ENCODE measurements at regions not wholly inside any gene's neighbourhood (a gene's known extent, or its start where the extent isn't known, plus 50 kb on each side); places are given as distances from the start of the nearest gene placed in this dataset.

DNA sequence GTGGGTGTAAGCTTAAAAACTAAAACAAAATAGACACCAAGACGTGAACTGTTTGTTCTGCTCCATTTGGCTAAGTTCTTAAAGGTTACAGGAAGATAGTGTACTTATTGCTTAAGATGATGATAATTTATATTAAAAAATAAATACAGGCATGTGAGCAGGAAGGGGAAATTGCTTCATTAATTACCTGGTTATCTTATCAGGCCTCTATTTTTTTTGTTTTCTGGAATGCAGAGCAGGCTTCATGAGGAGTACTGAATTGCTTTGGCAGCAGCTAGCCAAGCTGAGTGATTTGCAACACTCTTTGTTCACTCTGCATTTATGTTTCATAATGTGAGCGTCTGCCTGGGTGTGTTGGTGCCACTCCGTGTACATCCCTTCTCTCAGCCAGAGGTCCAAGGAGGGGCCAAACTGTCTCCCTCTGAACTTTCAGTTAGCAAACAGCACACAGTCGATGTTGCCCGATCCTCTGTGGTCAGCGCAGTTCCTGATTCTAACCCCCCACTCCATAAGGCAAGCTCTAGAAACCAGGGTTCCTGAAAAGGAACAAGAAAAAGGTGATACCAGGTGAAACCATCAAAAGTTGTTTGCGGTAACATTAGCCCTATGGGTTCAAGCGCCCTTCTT is 348.2 kb downstream of the SPRY1 start:
- Histone ChIP-seq H3K36me3 (ENCODE audit: control insufficient read depth in 3 of 3, insufficient read depth in 3 of 3, low read length in 3 of 3) (no peaks in the 10 kb centered on the region), H3K4me3 (ENCODE audit: low read length in 3 of 3) (peak overlapping the region; percentile 5 to 41 (median 17)), H3K27me3 (ENCODE audit: control insufficient read depth in 3 of 3, insufficient read depth in 3 of 3, low read length in 3 of 3) (no peaks in the 10 kb centered on the region), H3K9ac (ENCODE audit: low read depth in 1 of 3, low read length in 3 of 3) (peak overlapping the region in 1 of 3 donors; percentile 51), H3K9me3 (ENCODE audit: control insufficient read depth in 3 of 3, low read length in 3 of 3) (no peaks in the 10 kb centered on the region), H3K4me1 (ENCODE audit: control insufficient read depth in 3 of 3, insufficient read depth in 3 of 3, low read length in 3 of 3) (peaks cover 8 to 16% (median 15%) of the 10 kb centered on the region in 3 donors), H3K27ac (ENCODE audit: low read depth, low read length) (peak overlapping the region; percentile 32)

DNA sequence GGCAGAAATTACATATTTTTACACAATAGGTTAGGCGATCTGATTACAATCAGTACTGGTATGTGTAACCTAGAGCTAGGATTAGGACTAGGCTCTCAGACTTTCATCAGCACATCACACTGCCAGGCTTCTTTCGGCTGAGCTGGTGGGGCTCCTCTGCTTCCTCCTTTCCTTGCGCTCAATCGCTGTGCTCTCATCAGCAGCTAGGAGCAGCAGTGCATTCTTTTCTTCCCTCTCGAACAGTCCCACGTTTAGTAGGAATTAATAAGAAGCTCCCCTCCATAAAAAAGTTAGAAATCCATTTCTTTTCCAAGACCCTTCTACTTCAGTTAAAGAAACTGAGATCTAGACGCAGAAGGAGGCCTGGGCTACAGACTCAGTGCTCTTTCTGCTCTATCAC is 350.4 kb downstream of the SPRY1 start:
- Histone ChIP-seq H3K4me3 (ENCODE audit: low read length in 3 of 3) (no peak overlapping the region), H3K4me1 (ENCODE audit: control insufficient read depth in 3 of 3, insufficient read depth in 3 of 3, low read length in 3 of 3) (peaks cover 15 to 23% (median 22%) of the 10 kb centered on the region in 3 donors), H3K27ac (ENCODE audit: low read depth, low read length) (no peak overlapping the region), H3K27me3 (ENCODE audit: control insufficient read depth in 3 of 3, insufficient read depth in 3 of 3, low read length in 3 of 3) (no peaks in the 10 kb centered on the region), H3K9me3 (ENCODE audit: control insufficient read depth in 3 of 3, low read length in 3 of 3) (no peaks in the 10 kb centered on the region), H3K9ac (ENCODE audit: low read depth in 1 of 3, low read length in 3 of 3) (no peak overlapping the region), H3K36me3 (ENCODE audit: control insufficient read depth in 3 of 3, insufficient read depth in 3 of 3, low read length in 3 of 3) (no peaks in the 10 kb centered on the region)

DNA sequence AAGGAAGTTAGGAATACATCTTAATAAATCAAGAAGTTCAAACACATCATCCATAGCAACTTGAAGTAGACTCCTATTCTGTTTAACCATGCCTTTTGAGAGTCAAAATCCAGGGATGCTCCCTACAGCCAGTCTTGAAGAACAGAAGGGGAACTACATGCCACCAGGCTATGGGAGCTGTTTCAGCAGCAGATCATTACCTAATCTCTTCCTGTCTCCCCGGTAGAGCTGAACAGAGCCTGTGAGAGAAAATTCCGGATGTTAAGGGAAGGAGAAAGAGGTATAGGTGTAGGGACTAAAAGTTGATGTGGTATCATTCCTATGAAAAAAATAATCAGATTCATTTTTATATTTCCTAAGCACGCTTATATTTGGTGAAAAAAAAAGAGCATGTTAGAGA is 352.2 kb downstream of the SPRY1 start:
- no peaks in the 10 kb centered on the region for H3K9me3 ChIP-seq (ENCODE audit: control insufficient read depth in 3 of 3, low read length in 3 of 3)
- peak overlapping the region; percentile 67 for H3K27ac ChIP-seq (ENCODE audit: low read depth, low read length)
- H3K4me3 ChIP-seq (ENCODE audit: low read length in 3 of 3): no peak overlapping the region
- H3K9ac ChIP-seq (ENCODE audit: low read depth in 1 of 3, low read length in 3 of 3): no peak overlapping the region
- peaks cover 15 to 23% (median 19%) of the 10 kb centered on the region in 3 donors for H3K4me1 ChIP-seq (ENCODE audit: control insufficient read depth in 3 of 3, insufficient read depth in 3 of 3, low read length in 3 of 3)
- H3K27me3 ChIP-seq (ENCODE audit: control insufficient read depth in 3 of 3, insufficient read depth in 3 of 3, low read length in 3 of 3): no peaks in the 10 kb centered on the region
- H3K36me3 ChIP-seq (ENCODE audit: control insufficient read depth in 3 of 3, insufficient read depth in 3 of 3, low read length in 3 of 3): no peaks in the 10 kb centered on the region

DNA sequence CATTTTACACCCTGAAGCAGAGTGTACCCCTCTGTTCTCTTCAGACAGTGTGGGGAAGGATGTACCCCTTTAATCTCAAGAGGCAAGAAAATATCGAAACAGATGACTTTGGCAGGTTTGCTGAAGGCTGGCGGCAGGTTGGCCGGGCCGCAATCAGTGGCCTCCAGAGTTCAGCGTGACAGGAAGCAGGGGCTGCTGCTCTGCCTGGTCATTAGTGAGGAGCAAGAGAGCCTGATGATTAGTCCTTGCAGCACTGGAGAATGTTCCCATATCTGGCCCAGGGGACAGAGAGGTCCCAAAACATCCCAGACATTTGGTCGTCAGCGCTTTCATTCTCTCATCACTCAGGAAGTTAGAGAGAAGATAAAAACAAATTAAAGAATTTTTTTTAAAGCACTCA is 352.8 kb downstream of the SPRY1 start:
- peak overlapping the region; percentile 67 for H3K27ac ChIP-seq (ENCODE audit: low read depth, low read length)

DNA sequence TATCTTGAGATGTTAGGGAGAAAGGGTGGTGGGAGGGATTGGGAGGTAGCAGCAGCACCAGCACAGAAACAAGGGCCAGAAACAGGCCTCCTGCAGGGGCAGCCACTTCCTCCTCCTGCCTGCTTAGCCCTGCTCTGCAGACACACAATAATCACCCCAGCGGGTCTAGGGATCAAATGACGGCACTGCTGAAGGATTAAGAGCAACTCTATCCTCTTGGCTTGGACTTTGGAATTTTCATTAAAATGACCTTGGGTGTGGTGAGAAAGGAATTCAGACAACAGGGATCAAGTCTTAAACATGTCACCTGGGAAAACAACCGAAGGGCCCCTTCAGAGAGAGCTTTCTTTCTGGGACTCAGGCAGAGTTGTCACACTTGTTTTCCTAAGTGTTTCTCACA is 353.4 kb downstream of the SPRY1 start:
- H3K27me3 ChIP-seq (ENCODE audit: control insufficient read depth in 3 of 3, insufficient read depth in 3 of 3, low read length in 3 of 3): no peaks in the 10 kb centered on the region
- H3K9me3 ChIP-seq (ENCODE audit: control insufficient read depth in 3 of 3, low read length in 3 of 3): no peaks in the 10 kb centered on the region
- peak overlapping the region in 1 of 3 donors; percentile 28 for H3K9ac ChIP-seq (ENCODE audit: low read depth in 1 of 3, low read length in 3 of 3)
- no peaks in the 10 kb centered on the region for H3K36me3 ChIP-seq (ENCODE audit: control insufficient read depth in 3 of 3, insufficient read depth in 3 of 3, low read length in 3 of 3)
- H3K4me3 ChIP-seq (ENCODE audit: low read length in 3 of 3): peak overlapping the region in 2 of 3 donors; percentile 16 to 47
- H3K27ac ChIP-seq (ENCODE audit: low read depth, low read length): peak overlapping the region; percentile 67
- H3K4me1 ChIP-seq (ENCODE audit: control insufficient read depth in 3 of 3, insufficient read depth in 3 of 3, low read length in 3 of 3): peaks cover 15 to 18% (median 15%) of the 10 kb centered on the region in 3 donors

More for the DNA sequence above, 352.8 kb downstream of the SPRY1 start:
- H3K36me3 ChIP-seq (ENCODE audit: control insufficient read depth in 3 of 3, insufficient read depth in 3 of 3, low read length in 3 of 3): no peaks in the 10 kb centered on the region
- H3K9me3 ChIP-seq (ENCODE audit: control insufficient read depth in 3 of 3, low read length in 3 of 3): no peaks in the 10 kb centered on the region
- no peak overlapping the region for H3K4me3 ChIP-seq (ENCODE audit: low read length in 3 of 3)
- peaks cover 15 to 23% (median 19%) of the 10 kb centered on the region in 3 donors for H3K4me1 ChIP-seq (ENCODE audit: control insufficient read depth in 3 of 3, insufficient read depth in 3 of 3, low read length in 3 of 3)
- no peak overlapping the region for H3K9ac ChIP-seq (ENCODE audit: low read depth in 1 of 3, low read length in 3 of 3)
- no peaks in the 10 kb centered on the region for H3K27me3 ChIP-seq (ENCODE audit: control insufficient read depth in 3 of 3, insufficient read depth in 3 of 3, low read length in 3 of 3)

DNA sequence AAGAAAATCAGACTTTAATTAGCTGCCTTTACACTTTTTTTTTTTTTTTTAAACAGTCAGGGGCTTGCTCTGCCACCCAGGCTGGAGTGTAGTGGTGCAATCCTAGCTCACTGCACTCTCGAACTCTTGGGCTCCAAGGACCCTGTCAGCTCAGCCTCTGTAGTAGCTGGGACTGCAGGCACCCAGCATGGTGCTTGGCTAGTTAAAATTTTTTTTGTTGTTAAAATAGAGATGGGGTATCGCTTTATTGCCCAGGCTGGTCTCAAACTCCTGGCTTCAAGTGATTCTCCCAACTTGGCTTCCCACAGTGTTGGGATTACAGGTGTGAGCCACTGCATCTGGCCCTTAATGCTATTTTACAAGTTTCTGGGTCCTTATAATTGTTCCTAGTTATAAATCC is 359.1 kb downstream of the SPRY1 start:
- H3K9me3 ChIP-seq (ENCODE audit: control insufficient read depth in 3 of 3, low read length in 3 of 3): no peaks in the 10 kb centered on the region
- no peak overlapping the region for H3K27ac ChIP-seq (ENCODE audit: low read depth, low read length)
- H3K4me1 ChIP-seq (ENCODE audit: control insufficient read depth in 3 of 3, insufficient read depth in 3 of 3, low read length in 3 of 3): no peaks in the 10 kb centered on the region
- H3K4me3 ChIP-seq (ENCODE audit: low read length in 3 of 3): no peak overlapping the region
- no peaks in the 10 kb centered on the region for H3K27me3 ChIP-seq (ENCODE audit: control insufficient read depth in 3 of 3, insufficient read depth in 3 of 3, low read length in 3 of 3)
- H3K36me3 ChIP-seq (ENCODE audit: control insufficient read depth in 3 of 3, insufficient read depth in 3 of 3, low read length in 3 of 3): no peaks in the 10 kb centered on the region
- no peak overlapping the region for H3K9ac ChIP-seq (ENCODE audit: low read depth in 1 of 3, low read length in 3 of 3)

DNA sequence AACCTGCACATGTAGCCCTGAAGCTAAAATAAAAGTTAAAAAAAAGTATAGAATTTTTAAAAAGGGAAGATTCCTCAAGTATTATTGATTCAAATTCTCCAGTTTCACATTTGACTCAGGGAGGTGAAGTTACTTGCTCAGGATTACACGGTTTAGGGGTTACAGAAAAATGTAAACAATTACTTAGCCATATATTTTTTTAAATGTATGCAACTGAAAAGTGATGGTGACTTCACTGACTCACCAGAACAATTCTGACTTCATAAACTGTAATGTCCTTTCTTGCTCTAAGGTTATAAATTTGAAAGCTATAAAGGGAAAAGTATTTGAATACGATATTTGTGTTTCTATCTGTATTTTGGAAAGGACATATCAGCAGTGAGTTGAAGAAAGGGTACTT is 371.2 kb downstream of the SPRY1 start:
- Histone ChIP-seq H3K9ac (ENCODE audit: low read depth in 1 of 3, low read length in 3 of 3) (no peak overlapping the region), H3K4me3 (ENCODE audit: low read length in 3 of 3) (no peak overlapping the region), H3K4me1 (ENCODE audit: control insufficient read depth in 3 of 3, insufficient read depth in 3 of 3, low read length in 3 of 3) (no peaks in the 10 kb centered on the region), H3K27me3 (ENCODE audit: control insufficient read depth in 3 of 3, insufficient read depth in 3 of 3, low read length in 3 of 3) (no peaks in the 10 kb centered on the region), H3K9me3 (ENCODE audit: control insufficient read depth in 3 of 3, low read length in 3 of 3) (no peaks in the 10 kb centered on the region), H3K27ac (ENCODE audit: low read depth, low read length) (no peak overlapping the region), H3K36me3 (ENCODE audit: control insufficient read depth in 3 of 3, insufficient read depth in 3 of 3, low read length in 3 of 3) (no peaks in the 10 kb centered on the region)

DNA sequence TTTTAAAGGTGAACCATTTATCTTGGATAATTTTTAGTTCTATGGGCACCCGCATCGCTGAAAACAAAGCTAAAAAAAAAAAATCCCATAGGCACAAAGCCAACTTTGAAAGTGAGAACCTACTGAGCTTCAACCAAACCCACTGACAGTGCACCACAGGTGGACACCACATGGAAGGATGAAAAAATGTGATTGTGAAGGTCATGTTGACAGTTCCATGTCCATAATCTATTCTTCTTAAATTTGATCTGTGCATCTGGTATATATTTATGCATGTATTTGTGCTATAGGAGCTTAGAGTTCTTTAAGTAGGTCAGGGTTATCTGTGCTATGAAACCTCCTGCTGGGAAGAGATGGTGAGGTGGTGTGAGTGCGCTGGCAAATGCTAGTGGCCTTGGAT is 374.3 kb downstream of the SPRY1 start:
- H3K9ac ChIP-seq (ENCODE audit: low read depth in 1 of 3, low read length in 3 of 3): no peak overlapping the region
- no peak overlapping the region for H3K27ac ChIP-seq (ENCODE audit: low read depth, low read length)
- H3K4me3 ChIP-seq (ENCODE audit: low read length in 3 of 3): no peak overlapping the region
- H3K36me3 ChIP-seq (ENCODE audit: control insufficient read depth in 3 of 3, insufficient read depth in 3 of 3, low read length in 3 of 3): no peaks in the 10 kb centered on the region
- no peaks in the 10 kb centered on the region for H3K4me1 ChIP-seq (ENCODE audit: control insufficient read depth in 3 of 3, insufficient read depth in 3 of 3, low read length in 3 of 3)
- H3K27me3 ChIP-seq (ENCODE audit: control insufficient read depth in 3 of 3, insufficient read depth in 3 of 3, low read length in 3 of 3): no peaks in the 10 kb centered on the region
- no peaks in the 10 kb centered on the region for H3K9me3 ChIP-seq (ENCODE audit: control insufficient read depth in 3 of 3, low read length in 3 of 3)

DNA sequence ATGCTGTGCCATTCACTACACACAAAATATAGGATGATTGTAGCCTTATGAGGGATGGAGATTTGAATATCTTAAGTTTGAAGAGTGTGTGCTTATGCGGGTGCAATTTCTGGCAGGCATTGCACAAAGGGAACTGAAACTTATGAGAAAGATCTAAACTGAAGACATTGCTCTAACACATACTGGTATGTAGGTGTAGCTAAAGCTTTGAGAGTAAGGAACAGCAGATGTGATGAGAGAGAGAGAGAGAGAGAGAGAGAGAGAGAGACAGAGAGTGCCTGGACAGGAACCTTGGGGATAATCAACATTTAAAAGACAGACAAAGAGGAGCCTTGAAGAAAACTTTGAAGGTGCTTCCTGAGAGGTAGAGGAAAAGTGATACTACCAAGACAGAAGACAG is 379.7 kb downstream of the SPRY1 start:
- H3K9ac ChIP-seq (ENCODE audit: low read depth in 1 of 3, low read length in 3 of 3): no peak overlapping the region
- no peak overlapping the region for H3K4me3 ChIP-seq (ENCODE audit: low read length in 3 of 3)
- no peaks in the 10 kb centered on the region for H3K36me3 ChIP-seq (ENCODE audit: control insufficient read depth in 3 of 3, insufficient read depth in 3 of 3, low read length in 3 of 3)
- H3K4me1 ChIP-seq (ENCODE audit: control insufficient read depth in 3 of 3, insufficient read depth in 3 of 3, low read length in 3 of 3): no peaks in the 10 kb centered on the region
- H3K27ac ChIP-seq (ENCODE audit: low read depth, low read length): no peak overlapping the region
- no peaks in the 10 kb centered on the region for H3K27me3 ChIP-seq (ENCODE audit: control insufficient read depth in 3 of 3, insufficient read depth in 3 of 3, low read length in 3 of 3)
- H3K9me3 ChIP-seq (ENCODE audit: control insufficient read depth in 3 of 3, low read length in 3 of 3): no peaks in the 10 kb centered on the region

DNA sequence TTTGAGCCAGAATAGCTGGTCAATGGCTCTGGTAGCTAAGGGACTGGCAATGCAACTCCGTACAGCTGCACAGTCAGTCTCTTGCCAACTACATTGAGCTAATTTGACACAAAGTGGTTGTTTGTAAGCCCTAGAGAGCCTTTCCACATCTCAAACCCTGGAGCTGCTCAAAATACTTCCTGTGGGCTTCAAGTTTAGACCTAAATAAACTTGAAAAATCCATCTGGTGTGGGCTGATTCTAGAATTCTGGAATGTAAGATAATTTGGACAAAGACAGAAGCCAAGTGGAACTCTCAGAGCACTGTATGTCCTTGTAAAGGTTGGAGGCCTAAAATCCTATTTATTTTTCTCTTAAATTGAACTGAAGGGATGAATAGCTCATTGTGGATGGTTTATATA is 380.8 kb downstream of the SPRY1 start:
- Histone ChIP-seq H3K9ac (ENCODE audit: low read depth in 1 of 3, low read length in 3 of 3) (no peak overlapping the region), H3K9me3 (ENCODE audit: control insufficient read depth in 3 of 3, low read length in 3 of 3) (no peaks in the 10 kb centered on the region), H3K36me3 (ENCODE audit: control insufficient read depth in 3 of 3, insufficient read depth in 3 of 3, low read length in 3 of 3) (no peaks in the 10 kb centered on the region), H3K27ac (ENCODE audit: low read depth, low read length) (no peak overlapping the region), H3K27me3 (ENCODE audit: control insufficient read depth in 3 of 3, insufficient read depth in 3 of 3, low read length in 3 of 3) (no peaks in the 10 kb centered on the region), H3K4me3 (ENCODE audit: low read length in 3 of 3) (no peak overlapping the region), H3K4me1 (ENCODE audit: control insufficient read depth in 3 of 3, insufficient read depth in 3 of 3, low read length in 3 of 3) (no peaks in the 10 kb centered on the region)

All from skeletal muscle tissue (tissue), 3 donors.